Activated CD4-positive, alpha-beta memory T cell treated with anti-CD3 and anti-CD28 coated beads for 36 hours (primary cell): ENCODE measurements at regions not wholly inside any gene's neighbourhood (a gene's known extent, or its start where the extent isn't known, plus 50 kb on each side); places are given as distances from the start of the nearest gene placed in this dataset.

Experiments
- CTCF ChIA-PET: fragments of 350-600 bp; sonication (Branson Sonifier 250); formaldehyde crosslinking; loops from one replicate; lab custom pipeline; 2021; ENCODE audit warnings: antibody characterized with exemption, inconsistent platforms; lab: Charles Lee
- POLR2A ChIA-PET: fragments of 350-600 bp; sonication (Branson Sonifier 250); formaldehyde crosslinking; loops from one replicate; lab custom pipeline; 2021; ENCODE audit warnings: antibody characterized with exemption; lab: Charles Lee
- DNase-seq: peaks from one replicate; pipeline ENCODE4 v3.0.0-alpha.2; 2020
- H3K27ac Mint-ChIP-seq: one replicate; pipeline ENCODE4 v1.8.0; 2021; ENCODE audit warnings: mixed read lengths
- H3K27me3 Mint-ChIP-seq: one replicate; pipeline ENCODE4 v1.8.0; 2021; ENCODE audit warnings: mixed read lengths
- H3K36me3 Mint-ChIP-seq: one replicate; pipeline ENCODE4 v1.8.0; 2021; ENCODE audit warnings: mixed read lengths
- H3K4me1 Mint-ChIP-seq: one replicate; pipeline ENCODE4 v1.8.0; 2021; ENCODE audit warnings: low read depth, mixed read lengths
- H3K4me3 Mint-ChIP-seq: one replicate; pipeline ENCODE4 v1.8.0; 2021; ENCODE audit warnings: mild to moderate bottlenecking, mixed read lengths
- H3K9me3 Mint-ChIP-seq: one replicate; pipeline ENCODE4 v1.8.0; 2021; ENCODE audit warnings: mixed read lengths
- intact Hi-C: fragments of 100-400 bp; cut with micrococcal nuclease; formaldehyde crosslinking; loops from one replicate; pipeline ENCODE4 v1.15.1; 2023

GRCh38 chr4:126719852-126720251 lies 912.9 kb upstream of the INTU start:
- DNase-seq, result no peak
- no peak overlapping the region for H3K27ac Mint-ChIP-seq
- no peaks in the 10 kb centered on the region for H3K4me1 Mint-ChIP-seq
- intact Hi-C loops, result no loop called here
- CTCF ChIA-PET, result no interaction called here
- no peak overlapping the region for H3K4me3 Mint-ChIP-seq
- no peaks in the 10 kb centered on the region for H3K36me3 Mint-ChIP-seq
- H3K9me3 Mint-ChIP-seq, result peaks cover 13% of the 10 kb centered on the region
- H3K27me3 Mint-ChIP-seq, result no peaks in the 10 kb centered on the region
- POLR2A ChIA-PET, result no interaction called here

GRCh38 chr4:126725906-126726305 lies 906.9 kb upstream of the INTU start:
- Mint-ChIP-seq H3K4me3 (no peak overlapping the region), H3K9me3 (peaks cover 7% of the 10 kb centered on the region), H3K4me1 (no peaks in the 10 kb centered on the region), H3K27me3 (no peaks in the 10 kb centered on the region), H3K27ac (no peak overlapping the region), H3K36me3 (no peaks in the 10 kb centered on the region)
- CTCF ChIA-PET, result no interaction called here
- DNase-seq, result no peak
- intact Hi-C loops, result no loop called here
- POLR2A ChIA-PET, result no interaction called here

GRCh38 chr4:126727461-126727860 lies 905.3 kb upstream of the INTU start:
- ChIA-PET CTCF (no interaction called here), POLR2A (no interaction called here)
- Mint-ChIP-seq H3K36me3 (no peaks in the 10 kb centered on the region), H3K27me3 (no peaks in the 10 kb centered on the region), H3K4me3 (no peak overlapping the region), H3K9me3 (peaks cover 8% of the 10 kb centered on the region), H3K27ac (no peak overlapping the region), H3K4me1 (no peaks in the 10 kb centered on the region)
- no peak for DNase-seq
- intact Hi-C loops, result no loop called here

- Mint-ChIP-seq H3K27me3 (no peaks in the 10 kb centered on the region), H3K4me1 (no peaks in the 10 kb centered on the region), H3K9me3 (peaks cover 8% of the 10 kb centered on the region), H3K27ac (no peak overlapping the region), H3K36me3 (no peaks in the 10 kb centered on the region), H3K4me3 (no peak overlapping the region)
- DNase-seq, result no peak
- intact Hi-C loops, result no loop called here
- ChIA-PET POLR2A (no interaction called here), CTCF (no interaction called here)
These were observed 901.7 kb upstream of the INTU start for GRCh38 chr4:126731062-126731461.

GRCh38 chr4:126733301-126733700 lies 899.5 kb upstream of the INTU start:
- ChIA-PET CTCF (no interaction called here), POLR2A (no interaction called here)
- Mint-ChIP-seq H3K27me3 (no peaks in the 10 kb centered on the region), H3K36me3 (no peaks in the 10 kb centered on the region), H3K9me3 (peaks cover 4% of the 10 kb centered on the region), H3K27ac (no peak overlapping the region), H3K4me3 (no peak overlapping the region), H3K4me1 (no peaks in the 10 kb centered on the region)
- intact Hi-C loops, result no loop called here
- DNase-seq, result no peak

GRCh38 chr4:126734465-126734864 lies 898.3 kb upstream of the INTU start:
- DNase-seq, result no peak
- no peak overlapping the region for H3K27ac Mint-ChIP-seq
- CTCF ChIA-PET, result no interaction called here
- intact Hi-C loops, result no loop called here
- no peaks in the 10 kb centered on the region for H3K36me3 Mint-ChIP-seq
- no peaks in the 10 kb centered on the region for H3K4me1 Mint-ChIP-seq
- H3K4me3 Mint-ChIP-seq, result no peak overlapping the region
- no peaks in the 10 kb centered on the region for H3K27me3 Mint-ChIP-seq
- POLR2A ChIA-PET, result no interaction called here
- H3K9me3 Mint-ChIP-seq, result peaks cover 6% of the 10 kb centered on the region

GRCh38 chr4:126735294-126736132 lies 897.2 kb upstream of the INTU start:
- DNase-seq, result no peak
- Mint-ChIP-seq H3K4me1 (no peaks in the 10 kb centered on the region), H3K4me3 (no peak overlapping the region), H3K36me3 (no peaks in the 10 kb centered on the region), H3K27ac (no peak overlapping the region), H3K9me3 (peaks cover 8% of the 10 kb centered on the region), H3K27me3 (no peaks in the 10 kb centered on the region)
- ChIA-PET POLR2A (no interaction called here), CTCF (no interaction called here)
- intact Hi-C loops, result no loop called here

- Mint-ChIP-seq H3K27ac (no peak overlapping the region), H3K27me3 (no peaks in the 10 kb centered on the region), H3K36me3 (no peaks in the 10 kb centered on the region), H3K4me1 (no peaks in the 10 kb centered on the region), H3K9me3 (peaks cover 5% of the 10 kb centered on the region), H3K4me3 (no peak overlapping the region)
- CTCF ChIA-PET, result no interaction called here
- no peak for DNase-seq
- intact Hi-C loops, result no loop called here
- POLR2A ChIA-PET, result no interaction called here
These were observed 896.6 kb upstream of the INTU start for GRCh38 chr4:126736133-126736518.

GRCh38 chr4:126737899-126738526 lies 894.7 kb upstream of the INTU start:
- Mint-ChIP-seq H3K4me1 (no peaks in the 10 kb centered on the region), H3K36me3 (no peaks in the 10 kb centered on the region), H3K4me3 (no peak overlapping the region), H3K27ac (no peak overlapping the region), H3K27me3 (no peaks in the 10 kb centered on the region), H3K9me3 (peaks cover 7% of the 10 kb centered on the region)
- no peak for DNase-seq
- POLR2A ChIA-PET, result no interaction called here
- CTCF ChIA-PET, result no interaction called here
- intact Hi-C loops, result no loop called here

- H3K27ac Mint-ChIP-seq, result no peak overlapping the region
- no peak for DNase-seq
- POLR2A ChIA-PET, result no interaction called here
- no peak overlapping the region for H3K4me3 Mint-ChIP-seq
- intact Hi-C loops, result no loop called here
- CTCF ChIA-PET, result no interaction called here
- H3K36me3 Mint-ChIP-seq, result no peaks in the 10 kb centered on the region
- no peaks in the 10 kb centered on the region for H3K27me3 Mint-ChIP-seq
- peaks cover 7% of the 10 kb centered on the region for H3K9me3 Mint-ChIP-seq
- H3K4me1 Mint-ChIP-seq, result no peaks in the 10 kb centered on the region
These were observed 894.2 kb upstream of the INTU start for GRCh38 chr4:126738527-126738923.

- intact Hi-C loops, result no loop called here
These were observed 893.8 kb upstream of the INTU start for GRCh38 chr4:126738926-126739325.

GRCh38 chr4:126740687-126741086 lies 892.1 kb upstream of the INTU start:
- no peaks in the 10 kb centered on the region for H3K36me3 Mint-ChIP-seq
- ChIA-PET POLR2A (no interaction called here), CTCF (no interaction called here)
- no peaks in the 10 kb centered on the region for H3K4me1 Mint-ChIP-seq
- intact Hi-C loops, result no loop called here
- no peak overlapping the region for H3K27ac Mint-ChIP-seq
- peaks cover 10% of the 10 kb centered on the region for H3K9me3 Mint-ChIP-seq
- DNase-seq, result no peak
- H3K4me3 Mint-ChIP-seq, result no peak overlapping the region
- no peaks in the 10 kb centered on the region for H3K27me3 Mint-ChIP-seq

More at GRCh38 chr4:126738926-126739325, 893.8 kb upstream of the INTU start:
- H3K9me3 Mint-ChIP-seq, result peaks cover 10% of the 10 kb centered on the region
- CTCF ChIA-PET, result no interaction called here
- H3K4me3 Mint-ChIP-seq, result no peak overlapping the region
- no peak overlapping the region for H3K27ac Mint-ChIP-seq
- no peak for DNase-seq
- H3K36me3 Mint-ChIP-seq, result no peaks in the 10 kb centered on the region
- H3K27me3 Mint-ChIP-seq, result no peaks in the 10 kb centered on the region
- POLR2A ChIA-PET, result no interaction called here
- no peaks in the 10 kb centered on the region for H3K4me1 Mint-ChIP-seq

GRCh38 chr4:126742048-126742447 lies 890.7 kb upstream of the INTU start:
- DNase-seq, result no peak
- Mint-ChIP-seq H3K36me3 (no peaks in the 10 kb centered on the region), H3K27me3 (no peaks in the 10 kb centered on the region), H3K4me1 (no peaks in the 10 kb centered on the region), H3K9me3 (peaks cover 13% of the 10 kb centered on the region), H3K27ac (no peak overlapping the region), H3K4me3 (no peak overlapping the region)
- ChIA-PET CTCF (no interaction called here), POLR2A (no interaction called here)
- intact Hi-C loops, result no loop called here
